ENCODE measurements at regions not wholly inside any gene's neighbourhood (a gene's known extent, or its start where the extent isn't known, plus 50 kb on each side); places are given as distances from the start of the nearest gene placed in this dataset.

DNA sequence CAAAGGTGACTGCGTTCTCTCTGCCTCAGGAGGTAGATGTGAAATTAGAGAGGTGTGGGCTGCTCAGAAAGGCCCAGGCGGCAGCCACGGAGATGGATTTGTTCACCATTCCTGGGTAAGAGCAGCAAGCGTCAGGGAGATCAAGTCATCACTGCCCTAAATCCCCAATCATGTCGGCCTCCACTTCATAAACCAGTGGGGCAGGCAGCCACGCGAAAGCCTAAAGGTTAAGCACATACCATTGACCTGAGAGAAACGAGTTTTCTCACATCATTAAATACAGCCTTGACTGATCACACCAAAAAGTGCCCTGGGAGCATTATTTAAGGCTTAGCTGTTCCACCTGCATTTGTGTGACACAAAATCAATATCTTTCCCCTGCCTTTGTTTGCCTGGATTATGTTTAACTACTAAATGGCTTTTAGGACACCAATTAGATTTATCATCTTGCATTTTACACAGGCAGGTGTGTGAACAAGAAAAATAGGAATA lies 50.7 kb upstream of the FOXB1 start:
- DNase-seq = no peak
- peaks cover 0 to 4% (median 0%) of the 10 kb centered on the region in 4 donors for H3K9me3 ChIP-seq
- H3K27me3 ChIP-seq = no peaks in the 10 kb centered on the region
- WGBS, 2 donors = 54 to 57% methylated on average over 8 of the region's 8 CpGs
- no peaks in the 10 kb centered on the region for H3K36me3 ChIP-seq
- TF ChIP-seq EP300 (IDR thresholded peaks at IDR 0.05) (no peak), POLR2A (IDR thresholded peaks at IDR 0.05) (no peak), POLR2AphosphoS5 (IDR thresholded peaks at IDR 0.05) (no peak)
- TF ChIP-seq, protein P1, sequence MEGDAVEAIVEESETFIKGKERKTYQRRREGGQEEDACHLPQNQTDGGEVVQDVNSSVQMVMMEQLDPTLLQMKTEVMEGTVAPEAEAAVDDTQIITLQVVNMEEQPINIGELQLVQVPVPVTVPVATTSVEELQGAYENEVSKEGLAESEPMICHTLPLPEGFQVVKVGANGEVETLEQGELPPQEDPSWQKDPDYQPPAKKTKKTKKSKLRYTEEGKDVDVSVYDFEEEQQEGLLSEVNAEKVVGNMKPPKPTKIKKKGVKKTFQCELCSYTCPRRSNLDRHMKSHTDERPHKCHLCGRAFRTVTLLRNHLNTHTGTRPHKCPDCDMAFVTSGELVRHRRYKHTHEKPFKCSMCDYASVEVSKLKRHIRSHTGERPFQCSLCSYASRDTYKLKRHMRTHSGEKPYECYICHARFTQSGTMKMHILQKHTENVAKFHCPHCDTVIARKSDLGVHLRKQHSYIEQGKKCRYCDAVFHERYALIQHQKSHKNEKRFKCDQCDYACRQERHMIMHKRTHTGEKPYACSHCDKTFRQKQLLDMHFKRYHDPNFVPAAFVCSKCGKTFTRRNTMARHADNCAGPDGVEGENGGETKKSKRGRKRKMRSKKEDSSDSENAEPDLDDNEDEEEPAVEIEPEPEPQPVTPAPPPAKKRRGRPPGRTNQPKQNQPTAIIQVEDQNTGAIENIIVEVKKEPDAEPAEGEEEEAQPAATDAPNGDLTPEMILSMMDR (IDR thresholded peaks at IDR 0.05) = no peak
- ATAC-seq (ENCODE audit: low FRiP score in 2 of 2) = no peak
- H3K4me1 ChIP-seq = no peaks in the 10 kb centered on the region
- no peak overlapping the region for H3K4me3 ChIP-seq
- no peak overlapping the region for H3K27ac ChIP-seq

DNA sequence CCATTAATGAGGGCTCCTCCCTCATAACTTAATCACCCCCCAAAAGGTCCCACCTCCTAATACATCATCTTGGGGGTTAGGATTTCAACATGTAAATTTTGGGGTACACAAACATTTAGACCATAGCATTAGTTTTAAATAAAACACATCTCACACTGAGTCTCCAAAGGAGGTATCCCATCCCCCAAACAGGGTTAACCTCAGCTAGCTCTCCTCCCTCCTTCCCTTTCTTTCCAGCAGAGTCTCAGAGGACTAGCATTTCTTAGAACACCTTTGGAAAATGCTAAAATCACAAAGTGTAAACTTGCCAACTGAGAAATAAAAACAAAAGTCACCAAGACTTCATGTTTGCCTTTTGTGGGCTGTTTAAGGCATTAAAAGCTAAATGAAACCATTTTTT lies 51.2 kb upstream of the FOXB1 start:
- no peaks in the 10 kb centered on the region for H3K4me1 ChIP-seq
- H3K27me3 ChIP-seq = no peaks in the 10 kb centered on the region
- peaks cover 0 to under 1% (median 0%) of the 10 kb centered on the region in 4 donors for H3K9me3 ChIP-seq
- DNase-seq (no peak), ATAC-seq (ENCODE audit: low FRiP score in 2 of 2) (no peak)
- no peak overlapping the region for H3K4me3 ChIP-seq
- no peaks in the 10 kb centered on the region for H3K36me3 ChIP-seq
- no peak for TF ChIP-seq POLR2AphosphoS5 (IDR thresholded peaks at IDR 0.05)
- H3K27ac ChIP-seq = no peak overlapping the region

- H3K36me3 ChIP-seq = no peaks in the 10 kb centered on the region
- ATAC-seq (ENCODE audit: low FRiP score in 2 of 2) = no peak
- H3K4me3 ChIP-seq = no peak overlapping the region
- no peak overlapping the region for H3K27ac ChIP-seq
- no peaks in the 10 kb centered on the region for H3K4me1 ChIP-seq
- TF ChIP-seq EP300 (IDR thresholded peaks at IDR 0.05) (no peak), POLR2AphosphoS5 (IDR thresholded peaks at IDR 0.05) (no peak), POLR2A (IDR thresholded peaks at IDR 0.05) (no peak)
- TF ChIP-seq, protein P1 (IDR thresholded peaks at IDR 0.05) = no peak
- DNase-seq = no peak
- no peaks in the 10 kb centered on the region for H3K27me3 ChIP-seq
- 73 to 77% methylated on average over 4 of the region's 4 CpGs for WGBS, 2 donors
- no peaks in the 10 kb centered on the region for H3K9me3 ChIP-seq
Observed at GRCh38 chr15:59950603-59951388, 53.3 kb upstream of the FOXB1 start.

GRCh38 chr15:59948924-59949613 lies 55.0 kb upstream of the FOXB1 start:
- H3K9me3 ChIP-seq = no peaks in the 10 kb centered on the region
- 90 to 91% methylated on average over 8 of the region's 8 CpGs for WGBS, 2 donors
- no peak for DNase-seq

DNA sequence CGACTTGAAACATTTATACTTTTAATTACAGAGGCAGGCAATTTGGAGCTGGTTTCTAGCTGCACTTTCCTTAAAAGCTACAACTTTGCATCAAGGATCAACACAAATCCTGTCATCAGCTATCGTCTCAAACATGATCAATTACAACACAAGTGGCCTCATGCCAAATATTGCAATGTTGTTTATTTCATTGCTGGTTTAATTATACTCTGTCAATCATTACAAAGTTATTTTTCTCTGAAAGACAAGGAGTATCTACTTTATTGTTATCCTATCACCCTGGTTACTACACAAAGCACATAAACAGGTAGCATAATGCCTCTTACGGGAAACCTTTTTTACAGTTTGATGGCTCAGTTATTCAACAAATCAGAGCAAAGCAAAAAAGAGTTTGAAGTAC lies 58.0 kb upstream of the FOXB1 start:
- no peaks in the 10 kb centered on the region for H3K36me3 ChIP-seq
- TF ChIP-seq POLR2A (IDR thresholded peaks at IDR 0.05) = no peak
- H3K27ac ChIP-seq = no peak overlapping the region
- DNase-seq (no peak), ATAC-seq (ENCODE audit: low FRiP score in 2 of 2) (no peak)
- WGBS, 2 donors = 68 to 78% methylated on average over 3 of the region's 3 CpGs
- H3K27me3 ChIP-seq = no peaks in the 10 kb centered on the region
- no peaks in the 10 kb centered on the region for H3K4me1 ChIP-seq
- H3K4me3 ChIP-seq = no peak overlapping the region
- H3K9me3 ChIP-seq = no peaks in the 10 kb centered on the region

More at GRCh38 chr15:59948924-59949613, 55.0 kb upstream of the FOXB1 start:
- Histone ChIP-seq H3K27ac (no peak overlapping the region), H3K4me1 (no peaks in the 10 kb centered on the region), H3K36me3 (no peaks in the 10 kb centered on the region), H3K4me3 (no peak overlapping the region), H3K27me3 (no peaks in the 10 kb centered on the region)
- ATAC-seq (ENCODE audit: low FRiP score in 2 of 2) = no peak
- no peak for TF ChIP-seq POLR2A (IDR thresholded peaks at IDR 0.05)

DNA sequence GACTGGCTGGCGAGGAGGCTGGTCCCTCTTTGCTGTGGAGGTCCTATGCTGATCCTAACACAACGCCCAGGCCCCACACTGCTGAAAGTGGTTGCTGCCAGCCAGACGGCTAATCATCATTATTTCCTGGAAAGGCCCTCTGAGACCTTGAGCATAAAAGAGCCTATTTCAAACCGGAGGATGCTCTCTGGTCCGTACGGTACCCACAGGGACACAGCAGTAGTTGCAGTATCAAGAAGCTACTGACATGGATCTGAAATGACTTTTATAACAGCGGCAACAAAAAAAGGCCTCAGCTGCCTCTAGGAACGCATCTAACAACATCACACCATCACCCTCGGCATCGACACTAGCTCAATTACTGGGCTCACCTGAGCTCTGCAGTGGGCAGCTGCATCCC lies 59.1 kb upstream of the FOXB1 start:
- H3K4me3 ChIP-seq = no peak overlapping the region
- H3K27ac ChIP-seq = no peak overlapping the region
- ATAC-seq (ENCODE audit: low FRiP score in 2 of 2) = no peak
- TF ChIP-seq POLR2A (IDR thresholded peaks at IDR 0.05) = no peak
- TF ChIP-seq, protein P1 (IDR thresholded peaks at IDR 0.05) = no peak
- TF ChIP-seq EP300 (IDR thresholded peaks at IDR 0.05) = no peak
- no peak for TF ChIP-seq POLR2AphosphoS5 (IDR thresholded peaks at IDR 0.05)
- no peaks in the 10 kb centered on the region for H3K36me3 ChIP-seq
- DNase-seq = no peak
- no peaks in the 10 kb centered on the region for H3K4me1 ChIP-seq
- WGBS, 2 donors = 85 to 93% methylated on average over 9 to 10 of the region's 10 CpGs
- no peaks in the 10 kb centered on the region for H3K9me3 ChIP-seq
- no peaks in the 10 kb centered on the region for H3K27me3 ChIP-seq
